Stimulated activated CD4-positive, alpha-beta T cell treated with anti-CD3 and anti-CD28 coated beads, Interleukin-4, amount 100 ng/mL, for 48 hours (primary cell): ENCODE measurements at regions not wholly inside any gene's neighbourhood (a gene's known extent, or its start where the extent isn't known, plus 50 kb on each side); places are given as distances from the start of the nearest gene placed in this dataset.

ENCODE experiments used
- DNase-seq, 2 donors: peaks; one replicate each; pipeline ENCODE4 v3.0.0-alpha.2; 2020; ENCODE audit warnings: low read depth in 2 of 2

DNA sequence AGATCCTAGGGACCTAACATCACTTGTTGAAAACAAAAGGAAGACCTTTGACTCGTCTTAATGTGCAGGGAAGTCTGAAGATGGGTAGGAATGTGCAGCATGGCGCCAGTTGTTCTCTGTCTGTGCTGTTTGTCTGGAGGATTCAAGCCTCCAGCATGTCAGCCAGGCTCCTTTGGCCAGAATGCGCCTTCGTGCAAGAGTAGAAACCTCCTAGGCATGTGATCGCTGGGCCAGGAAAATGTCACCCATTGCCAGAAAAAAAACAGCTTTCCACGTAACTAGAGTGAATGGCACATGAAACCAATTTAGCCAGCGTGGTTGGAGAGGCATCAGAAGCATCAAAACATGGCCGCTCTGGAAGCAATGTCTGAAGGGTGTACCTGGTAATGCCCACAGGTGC lies 132.7 kb downstream of the EDN1 start:
- DNase-seq, result no peak

DNA sequence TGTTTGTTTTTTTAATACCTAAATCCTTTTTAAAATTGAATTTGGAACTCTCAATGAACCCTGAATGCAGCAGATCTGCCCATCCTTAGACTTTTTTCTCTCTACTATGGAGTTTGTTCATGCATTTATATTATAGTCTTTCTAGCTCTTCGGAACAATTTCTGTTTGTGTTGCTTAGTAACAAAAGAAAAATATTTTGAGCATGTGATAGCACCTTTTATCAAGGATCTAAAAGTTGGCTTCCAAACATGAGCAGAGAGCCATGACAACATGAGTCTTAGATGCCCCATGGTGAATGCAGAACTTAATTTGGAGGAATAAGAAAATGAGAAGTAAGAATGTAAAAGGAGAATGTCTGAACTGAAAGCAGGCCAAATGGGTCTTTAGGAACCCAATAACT lies 133.7 kb downstream of the EDN1 start:
- no peak for DNase-seq

DNA sequence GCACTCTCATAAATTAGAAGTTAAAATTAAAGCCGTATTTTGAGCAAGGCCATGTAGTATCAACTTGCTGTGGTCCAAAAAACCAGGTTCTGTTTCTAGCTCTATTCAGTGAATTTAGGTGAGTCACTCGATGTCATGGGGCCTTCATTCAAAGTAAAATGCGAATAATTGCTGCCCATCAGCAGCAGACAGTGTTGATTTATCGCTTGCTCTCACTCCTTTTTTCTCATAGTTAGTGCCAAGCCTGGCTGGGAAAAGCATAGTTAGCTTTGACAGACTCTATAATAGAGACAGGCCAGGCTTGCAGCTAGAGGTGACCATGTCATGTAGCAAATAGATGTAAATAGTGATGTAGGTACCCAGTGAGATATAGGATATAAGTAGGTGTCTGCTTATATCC lies 136.0 kb downstream of the EDN1 start:
- DNase-seq, result no peak

DNA sequence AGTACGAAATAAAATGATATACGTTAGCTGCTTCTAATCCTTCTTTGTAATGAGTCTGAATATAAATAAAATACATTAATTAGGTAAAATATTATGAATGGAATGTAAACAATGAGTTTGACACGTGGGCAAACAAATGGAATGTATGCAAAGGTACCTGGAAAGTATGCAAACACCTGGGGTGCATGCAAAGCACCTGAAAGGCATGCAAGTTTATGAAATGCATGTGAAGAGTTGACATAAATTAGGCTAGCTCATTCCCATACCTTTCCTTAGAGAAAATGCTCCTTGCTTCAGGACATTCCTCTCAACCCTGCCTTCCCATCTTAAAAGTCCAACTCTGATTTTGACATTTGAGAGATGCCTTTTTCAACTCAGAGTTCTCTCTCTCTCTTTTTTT lies 140.9 kb downstream of the EDN1 start:
- no peak for DNase-seq

DNA sequence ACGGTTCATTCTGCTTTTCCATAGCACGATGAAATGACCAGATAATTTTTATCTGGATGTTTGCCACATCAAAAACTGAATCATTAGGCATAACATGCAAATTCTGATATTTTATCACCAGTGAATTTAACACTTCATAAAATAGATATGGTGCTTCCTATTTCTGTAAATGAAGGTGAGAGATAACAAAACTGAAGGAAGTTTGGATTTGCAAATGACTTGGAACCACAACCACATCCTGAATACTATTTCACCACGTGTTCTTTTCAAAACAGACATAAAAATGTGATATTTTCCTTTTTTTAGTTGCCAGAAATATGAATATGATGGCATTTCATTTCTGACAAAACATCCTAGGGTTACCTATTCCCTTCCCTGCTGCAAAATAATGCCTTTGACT lies 146.1 kb downstream of the EDN1 start:
- no peak for DNase-seq

DNA sequence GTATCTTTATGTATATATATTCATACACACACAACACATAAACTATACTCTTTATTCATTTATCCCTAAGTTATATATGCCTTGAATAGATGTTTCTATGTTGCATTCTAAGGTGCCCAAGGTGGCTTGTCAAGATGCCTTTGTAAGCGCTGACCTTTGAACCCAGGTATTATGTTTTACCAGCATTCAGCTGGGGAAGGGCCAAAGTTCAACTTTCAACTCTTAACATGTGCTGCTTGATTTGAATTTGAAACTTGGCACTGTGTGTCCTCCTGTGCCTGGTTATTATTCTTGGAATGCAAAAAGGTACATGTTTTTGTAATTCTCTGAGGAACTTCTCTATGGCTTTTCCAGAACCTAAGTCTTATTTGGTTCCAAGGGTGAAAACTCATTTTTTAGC lies 146.5 kb downstream of the EDN1 start:
- DNase-seq, result no peak

DNA sequence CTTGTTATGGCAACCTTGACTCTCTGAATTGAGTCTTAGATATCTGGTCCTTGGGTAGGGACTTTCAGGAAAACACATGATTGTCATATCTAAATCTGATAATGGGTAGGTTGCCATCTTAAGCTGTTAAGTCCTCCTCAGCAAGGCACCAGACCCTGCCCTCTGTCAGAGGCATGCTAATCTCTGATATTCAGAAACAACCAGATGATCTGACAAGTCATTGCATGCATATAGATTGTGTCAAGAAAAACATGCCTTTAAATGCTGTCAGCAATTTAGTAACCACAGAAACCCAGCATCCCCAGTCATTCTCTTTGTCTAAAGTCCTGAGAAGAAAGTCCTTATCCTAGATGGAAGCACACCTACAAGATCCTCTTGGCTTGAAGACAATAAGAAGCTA lies 149.1 kb downstream of the EDN1 start:
- no peak for DNase-seq

DNA sequence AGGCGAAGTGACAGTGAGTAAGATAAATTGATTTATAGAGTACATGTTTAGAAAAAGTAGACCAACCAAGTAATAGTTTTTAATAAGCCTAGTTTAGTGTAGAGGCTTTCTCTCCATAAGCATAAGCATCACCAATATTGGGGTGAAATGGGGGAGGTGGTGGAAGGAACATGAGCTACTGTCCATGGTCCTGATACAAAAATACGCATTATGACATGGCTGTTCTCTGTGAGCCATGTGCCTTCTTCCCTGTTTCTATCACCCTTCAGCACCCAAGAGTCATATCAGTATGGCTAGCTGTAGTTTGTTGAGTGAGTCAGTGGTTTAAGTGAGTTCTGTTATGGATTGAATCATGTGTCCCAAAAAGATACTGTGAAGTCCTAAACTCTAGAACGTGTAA lies 150.8 kb downstream of the EDN1 start:
- no peak for DNase-seq

DNA sequence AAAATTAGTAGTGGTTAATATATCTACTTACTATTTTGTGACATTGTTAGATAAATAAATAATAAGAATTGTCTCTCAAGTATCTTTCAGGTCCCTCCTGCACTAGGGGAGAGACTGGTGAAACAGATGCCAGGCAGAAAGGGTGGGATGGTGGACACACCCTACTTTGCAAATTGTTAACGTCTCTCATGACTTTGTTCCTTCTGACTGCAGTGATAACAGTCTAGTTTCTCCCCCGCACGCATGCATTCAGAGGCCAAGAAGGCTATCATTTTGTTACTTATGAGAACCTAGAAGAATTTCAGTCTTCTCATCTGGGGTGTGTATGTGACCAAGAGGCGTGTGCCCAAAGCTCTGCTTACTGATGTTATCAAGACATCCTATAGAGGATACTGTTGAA lies 152.3 kb downstream of the EDN1 start:
- no peak for DNase-seq

DNA sequence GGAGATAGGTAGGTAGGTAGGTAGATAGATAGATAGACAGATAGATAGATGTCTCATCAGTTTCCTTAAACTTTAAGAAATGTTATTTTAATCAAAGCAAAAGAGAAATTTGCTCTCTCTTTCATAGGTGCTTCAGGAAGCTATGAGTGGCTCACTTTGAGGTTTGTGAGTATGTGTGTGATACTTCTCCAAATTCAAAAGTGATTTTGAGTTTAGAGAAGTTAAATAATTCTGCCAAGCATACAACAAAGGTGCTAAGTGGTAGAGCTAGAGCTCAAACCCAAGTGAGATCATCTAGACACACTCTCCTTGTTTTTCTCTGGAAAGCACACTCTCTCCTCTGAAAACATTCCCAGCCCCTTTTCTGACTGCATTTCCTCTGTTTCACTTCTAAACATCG lies 156.2 kb downstream of the EDN1 start:
- no peak for DNase-seq

DNA sequence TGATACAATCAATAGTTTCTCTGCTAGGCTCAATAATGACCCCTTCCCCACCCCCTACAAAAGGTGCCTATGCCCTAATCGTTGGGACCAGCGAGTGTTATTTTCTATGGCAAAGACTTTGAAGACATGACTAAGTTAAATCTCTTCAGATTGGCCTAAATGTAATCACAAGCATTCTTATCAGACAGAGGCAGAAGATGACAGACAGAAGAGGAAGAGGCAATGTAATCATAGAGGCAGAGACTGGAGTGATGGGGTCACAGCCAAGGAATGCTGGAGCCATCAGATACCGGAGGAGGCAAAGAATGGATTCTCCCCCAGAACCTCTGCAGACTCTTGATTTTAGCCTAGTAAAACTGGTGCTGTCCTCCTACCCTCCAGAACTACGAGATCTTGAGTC lies 159.3 kb downstream of the EDN1 start:
- no peak for DNase-seq

DNA sequence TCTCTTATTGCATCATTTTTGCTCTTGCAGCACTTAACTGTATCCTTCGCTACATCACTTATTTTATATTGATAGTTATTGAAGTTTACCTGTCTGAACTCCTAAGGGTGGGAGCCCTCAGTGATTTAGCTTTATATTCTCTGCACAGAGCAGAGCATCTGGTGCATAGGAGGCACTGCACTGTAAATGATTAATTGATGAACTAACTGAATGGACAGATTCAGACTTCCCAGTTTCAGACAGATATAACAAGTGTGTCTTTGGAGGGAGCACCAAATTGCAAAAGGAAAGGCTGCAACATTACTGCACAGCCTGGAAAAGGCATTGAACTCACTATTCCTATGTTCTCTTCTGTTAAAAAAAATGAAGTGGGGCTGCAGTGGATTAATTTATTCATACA lies 160.3 kb downstream of the EDN1 start:
- DNase-seq, result no peak

DNA sequence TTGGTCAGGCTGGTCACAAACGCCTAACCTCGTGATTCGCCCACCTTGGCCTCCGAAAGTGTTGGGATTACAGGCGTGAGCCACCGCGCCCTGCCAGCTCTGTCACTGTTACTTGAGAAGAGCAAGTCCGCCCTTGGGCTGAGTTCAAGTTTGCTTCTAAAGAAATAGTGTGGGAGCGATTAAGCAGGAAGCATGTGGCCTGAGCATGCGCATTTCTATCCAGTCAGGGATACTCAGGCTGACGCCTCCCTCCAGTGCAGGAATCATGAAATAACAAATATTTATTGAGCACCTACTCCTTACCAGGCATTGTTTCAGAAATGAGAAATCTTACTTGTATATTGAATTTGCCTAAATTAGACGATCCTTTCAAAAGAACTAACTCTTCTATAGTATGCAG lies 166.2 kb downstream of the EDN1 start:
- no peak for DNase-seq

DNA sequence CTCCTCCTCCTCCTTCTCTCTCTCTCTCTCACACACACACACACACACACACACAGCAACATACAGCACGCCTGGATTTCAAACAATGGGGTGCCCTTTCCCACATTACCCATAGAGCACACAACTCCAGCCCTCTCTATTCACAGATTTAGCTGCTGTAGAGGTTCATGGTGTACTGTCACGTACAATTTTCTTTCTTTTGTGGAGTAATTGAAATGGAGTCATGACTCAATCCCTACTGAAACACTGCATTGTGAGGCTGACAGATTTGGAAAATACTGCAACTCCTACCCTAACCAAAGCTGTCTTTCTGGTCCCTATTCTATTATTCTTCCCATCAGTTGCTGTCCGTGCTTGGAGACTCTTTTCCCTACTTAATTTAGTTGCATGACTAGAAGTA lies 166.9 kb downstream of the EDN1 start:
- no peak for DNase-seq

DNA sequence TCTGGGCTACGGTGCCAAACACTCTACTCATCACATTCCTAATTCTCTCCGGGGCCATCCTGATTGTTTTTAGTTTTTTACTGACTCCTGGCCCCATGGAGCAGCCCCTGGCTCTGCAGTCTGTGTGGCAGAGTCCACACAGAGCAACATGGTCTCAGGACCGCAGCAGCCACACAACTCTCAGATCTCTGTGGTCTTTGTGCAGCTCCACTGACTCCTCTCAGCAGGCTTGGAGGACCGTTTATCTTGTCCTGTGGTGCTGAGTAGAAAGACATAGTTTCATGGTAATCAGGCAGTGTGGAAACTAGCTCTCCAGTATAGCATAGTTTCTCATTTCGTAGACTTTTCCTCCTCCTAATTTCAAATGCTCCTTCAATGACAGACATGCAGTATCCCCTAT lies 168.4 kb downstream of the EDN1 start:
- no peak for DNase-seq

DNA sequence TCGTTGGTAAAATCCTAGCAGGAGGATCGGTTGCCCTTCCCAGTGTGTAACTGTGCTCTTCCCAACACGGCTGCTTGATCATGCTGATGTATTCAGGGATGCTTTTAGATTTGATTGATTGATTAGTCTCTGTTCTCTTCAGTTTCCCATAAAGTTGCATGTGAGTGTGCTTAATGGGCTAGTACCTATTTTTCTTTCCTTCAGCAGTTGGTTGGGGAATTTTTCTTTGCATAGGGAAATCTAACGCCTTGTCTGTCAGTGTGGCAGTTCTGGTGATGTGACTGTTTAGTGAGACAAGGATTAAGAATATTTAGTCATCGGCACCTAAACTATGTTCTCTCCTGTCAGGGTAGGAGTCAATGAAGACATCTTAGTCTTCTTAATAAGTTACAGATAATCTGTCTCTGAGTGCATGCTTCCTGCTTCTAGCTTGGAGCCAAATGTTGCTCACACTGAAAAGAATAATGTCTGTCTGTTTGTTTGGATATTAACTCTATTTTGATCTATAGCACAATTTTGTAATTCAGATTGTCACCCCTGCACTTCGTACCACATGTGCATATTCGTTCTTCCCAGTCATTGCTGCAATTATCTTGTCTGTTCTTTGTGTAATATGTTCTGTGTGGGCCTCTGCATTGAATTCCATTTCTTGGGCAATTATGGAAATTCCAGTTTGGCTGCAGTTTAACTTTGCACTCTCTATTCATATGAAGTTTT lies 169.9 kb downstream of the EDN1 start:
- DNase-seq, result no peak

DNA sequence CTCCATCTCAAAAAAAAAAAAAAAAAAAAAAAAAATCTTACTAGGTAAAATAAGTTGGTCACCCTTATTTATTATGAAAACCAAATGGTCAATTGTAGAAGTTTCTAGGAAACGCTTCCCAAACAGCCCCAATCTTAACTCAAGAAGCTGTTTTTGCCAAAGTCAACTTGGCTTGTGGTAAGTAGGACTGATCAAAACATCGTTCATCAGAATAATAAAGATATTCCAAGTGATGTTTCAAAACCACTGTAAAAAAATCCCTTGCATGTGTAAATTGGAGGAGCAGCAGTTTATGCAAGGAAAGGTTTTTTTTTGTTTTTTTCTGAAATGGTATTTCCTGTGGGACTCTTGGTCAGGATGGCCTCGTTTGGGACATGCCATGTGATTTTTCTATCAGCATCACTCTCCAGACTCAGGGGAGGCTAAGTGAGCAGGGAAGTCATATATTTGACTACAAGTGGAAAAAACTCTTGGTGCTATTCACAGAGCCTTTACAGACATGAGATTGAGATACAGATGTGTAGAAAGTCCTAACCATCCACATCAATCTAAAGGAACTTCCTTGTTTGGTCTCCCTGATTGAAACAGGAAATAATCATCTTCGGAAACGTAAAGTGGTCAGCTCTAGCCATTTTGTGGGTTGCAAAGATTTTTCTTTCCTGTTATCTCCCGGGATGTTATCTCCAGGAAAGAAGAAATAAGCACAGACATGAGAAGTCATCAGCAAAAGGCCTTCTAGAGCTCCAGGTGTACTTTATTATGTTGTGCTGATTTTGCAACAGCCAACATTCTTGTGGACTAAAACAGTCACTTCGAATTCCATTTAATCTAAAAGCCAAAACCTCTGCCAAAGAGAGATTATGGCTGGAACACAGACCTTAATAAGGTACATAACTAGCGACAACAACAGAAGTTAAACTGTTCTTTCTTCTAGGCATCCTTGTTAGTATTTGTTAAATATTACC lies 177.8 kb downstream of the EDN1 start:
- no peak for DNase-seq

DNA sequence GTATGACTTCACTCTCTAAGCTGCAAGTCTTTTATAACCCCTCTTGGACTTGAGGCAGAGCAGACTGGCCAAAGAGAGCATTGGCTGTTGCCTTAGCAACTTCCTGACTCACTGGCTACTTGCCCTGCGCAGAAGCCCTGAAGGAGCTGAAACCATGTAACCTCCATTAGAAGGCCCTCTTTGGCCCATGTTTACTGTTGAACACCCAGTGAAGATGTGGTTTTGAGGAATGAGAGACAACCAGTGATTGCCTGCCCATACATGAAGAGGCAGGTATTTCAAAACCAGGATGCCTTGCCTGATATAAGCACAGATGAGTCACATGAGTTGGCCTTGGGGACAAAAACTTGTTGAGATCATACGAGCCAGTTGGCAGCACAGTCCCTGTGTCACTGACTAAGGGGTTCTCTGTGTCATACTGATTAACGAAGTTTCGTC lies 182.5 kb downstream of the EDN1 start:
- no peak for DNase-seq

DNA sequence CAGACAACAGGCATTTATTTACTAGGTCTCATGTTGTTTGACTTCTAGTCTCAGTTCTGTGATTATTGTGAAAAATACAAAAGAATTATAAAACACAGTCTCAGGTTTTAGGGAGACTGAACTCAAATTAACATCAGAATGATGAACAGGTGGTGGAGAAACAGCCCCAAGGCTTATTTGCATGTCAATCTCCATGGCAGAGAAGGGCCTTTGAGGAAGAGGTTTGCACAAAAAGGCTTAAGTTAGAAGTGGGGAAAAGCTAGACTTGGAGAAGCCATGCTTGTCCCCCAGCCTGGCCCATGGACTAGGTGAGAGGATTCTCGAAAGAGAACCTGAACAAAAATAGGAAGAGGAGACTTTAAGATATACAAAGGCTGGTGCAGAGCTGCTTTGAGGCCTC lies 183.3 kb downstream of the EDN1 start:
- no peak for DNase-seq

DNA sequence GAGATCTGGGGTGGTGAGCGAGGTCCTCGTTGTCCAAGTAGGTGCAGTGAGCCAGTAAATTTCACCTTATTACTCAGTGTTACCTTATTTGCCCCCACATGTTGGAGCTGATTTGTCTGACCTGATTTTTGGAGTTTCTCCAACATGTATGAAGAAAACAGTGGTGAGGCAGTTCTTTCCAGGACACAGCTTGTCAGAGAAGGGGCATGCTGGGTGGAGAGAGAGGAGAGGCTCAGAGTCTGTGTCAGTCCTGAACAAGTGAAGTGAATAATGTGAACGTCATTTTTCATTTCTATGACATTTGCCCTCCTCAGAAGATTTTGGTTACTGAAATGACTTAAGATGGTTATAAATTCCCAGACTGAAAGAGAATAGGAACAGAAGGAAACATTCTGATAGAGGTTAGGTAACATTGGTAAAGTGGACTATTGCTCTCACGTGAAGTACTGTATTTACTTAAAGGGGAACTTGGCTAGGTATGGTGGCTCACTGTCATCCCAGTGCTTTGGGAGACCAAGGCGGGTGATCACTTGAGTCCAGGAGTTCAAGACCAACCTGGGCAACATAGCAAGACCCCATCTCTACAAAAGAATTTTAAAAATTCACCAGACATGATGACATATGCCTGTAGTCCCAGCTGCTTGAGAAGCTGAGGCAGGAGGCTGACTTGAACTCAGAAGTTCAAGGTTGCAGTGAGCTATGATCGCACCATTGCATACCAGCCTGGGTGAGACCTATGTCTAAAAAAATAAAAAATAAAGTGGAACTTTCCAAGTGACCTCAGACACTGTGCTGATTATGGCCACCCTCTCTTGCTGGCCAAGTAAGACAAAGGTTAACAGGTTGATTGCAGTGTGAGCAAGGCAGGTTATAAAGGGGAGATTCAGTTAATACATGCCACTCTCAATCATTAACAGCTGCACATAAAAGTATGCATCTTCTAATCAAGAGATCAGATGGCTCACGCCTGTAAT lies 184.3 kb downstream of the EDN1 start:
- no peak for DNase-seq

DNA sequence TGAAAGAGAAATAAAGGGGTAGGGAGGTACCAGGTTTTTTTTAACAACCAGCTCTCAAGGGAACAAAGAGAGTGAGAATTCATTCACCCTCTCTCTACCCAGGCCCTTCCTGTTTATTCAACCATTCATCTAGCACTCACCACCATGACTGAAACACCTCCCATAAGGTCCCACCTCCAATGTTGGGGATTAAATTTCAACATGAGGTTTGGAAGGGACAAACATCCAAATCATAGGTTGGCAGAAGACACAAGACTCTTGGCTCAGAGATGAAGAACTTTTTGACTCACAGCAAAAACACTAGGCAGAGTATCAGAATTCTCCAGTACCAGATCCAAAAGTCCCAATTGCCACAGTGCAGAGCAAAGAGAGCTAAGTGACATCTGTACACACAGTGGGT lies 186.3 kb downstream of the EDN1 start:
- DNase-seq, result no peak

DNA sequence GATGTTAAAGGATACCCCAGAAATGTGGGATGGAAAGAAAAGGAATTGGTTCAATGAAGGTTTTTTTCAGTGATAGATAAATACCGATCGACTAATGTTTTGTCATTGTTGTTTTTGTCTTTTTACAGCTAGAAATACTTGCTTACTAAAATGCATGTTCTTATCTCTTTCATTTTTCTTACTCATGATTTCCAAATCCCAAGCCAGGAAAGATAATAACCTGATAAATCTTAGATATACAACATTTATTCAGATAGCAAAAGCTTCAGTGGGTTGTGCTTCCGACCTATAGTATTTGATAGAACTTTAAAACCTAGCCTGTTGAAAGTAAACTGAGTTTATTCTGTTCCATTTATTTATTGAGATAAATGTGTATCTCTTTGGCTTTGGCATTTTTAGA lies 187.5 kb downstream of the EDN1 start:
- DNase-seq, result no peak
